GM12878 (cell line): ENCODE measurements at regions not wholly inside any gene's neighbourhood (a gene's known extent, or its start where the extent isn't known, plus 50 kb on each side); places are given as distances from the start of the nearest gene placed in this dataset.

ENCODE experiments used
- ATAC-seq: fragments of 200-7000 bp; cut with Tn5 transposase; 3 replicates; pipeline ENCODE4 v1.9.1; 2020; ENCODE audit warnings: mild to moderate bottlenecking, moderate library complexity
- BruUV-seq: library from RNA; stranded (reverse); fragments of 400-500 nt; replicated peaks from 2 replicates; lab custom pipeline; 2021; lab: Mats Ljungman, UMichigan
- CTCF ChIA-PET: fragments of 300-600 bp; sonication (Branson Sonifier 250); formaldehyde crosslinking; extraction: SDS; loops from one replicate; lab custom pipeline; 2021; ENCODE audit warnings: inconsistent platforms; lab: Yijun Ruan, JAX
- POLR2A ChIA-PET: fragments of 350-600 bp; formaldehyde crosslinking; extraction: SDS; loops from one replicate; lab custom pipeline; 2021; ENCODE audit warnings: inconsistent platforms; lab: Charles Lee
- RAD21 ChIA-PET: fragments of 300-600 bp; sonication (Branson Sonifier 250); formaldehyde crosslinking; loops from one replicate; lab custom pipeline; 2023; ENCODE audit warnings: antibody characterized with exemption; ENCODE audit not compliant: unreplicated experiment; lab: Charles Lee
- SMC1A ChIA-PET: fragments of 300-600 bp; sonication (Branson Sonifier 250); formaldehyde crosslinking; loops from one replicate; lab custom pipeline; 2023; ENCODE audit not compliant: unreplicated experiment, uncharacterized antibody; lab: Charles Lee
- DNase-seq: peaks from one replicate; pipeline ENCODE4 v3.0.0-alpha.2; 2011; ENCODE audit warnings: low read depth, low spot score
- FAIRE-seq: peaks from 3 replicates; lab custom pipeline; 2011; peaks lifted over from hg19 to GRCh38; lab: Jason Lieb, UNC
- H2AFZ ChIP-seq: 2 replicates; pipeline ENCODE4 v1.6.0; 2011; ENCODE audit warnings: low read depth, low read length, control low read depth; ENCODE audit not compliant: control insufficient read depth
- H3K27ac ChIP-seq: 2 replicates; pipeline ENCODE4 v1.5.1; 2011; ENCODE audit warnings: control low read depth; ENCODE audit not compliant: control insufficient read depth, insufficient read depth
- H3K27me3 ChIP-seq, 2 experiments: replicated peaks in 1 of 2; 2 replicates each; pipeline versions ENCODE4 v1.6.0 to v1.6.1; 2011; ENCODE audit warnings: low read length in 1 of 2; ENCODE audit not compliant: control insufficient read depth in 2 of 2, insufficient read depth in 2 of 2
- H3K36me3 ChIP-seq, 2 experiments: 2 replicates each; pipeline ENCODE4 v1.5.1; 2011; ENCODE audit warnings: low read length in 1 of 2; ENCODE audit not compliant: control insufficient read depth in 2 of 2, insufficient read depth in 2 of 2
- H3K4me1 ChIP-seq: 2 replicates; pipeline ENCODE4 v1.6.1; 2011; ENCODE audit warnings: mild to moderate bottlenecking, low read length, moderate library complexity, mixed read lengths; ENCODE audit not compliant: control insufficient read depth, insufficient read depth
- H3K4me2 ChIP-seq: 2 replicates; pipeline ENCODE4 v1.6.0; 2011; ENCODE audit warnings: control low read depth; ENCODE audit not compliant: control insufficient read depth, insufficient read depth
- H3K4me3 ChIP-seq: fragments of 200-600 bp; sonication (generic); 2 replicates; pipeline ENCODE4 v1.5.1; 2016
- H3K79me2 ChIP-seq: 2 replicates; pipeline ENCODE4 v1.6.0; 2011; ENCODE audit warnings: low read length; ENCODE audit not compliant: control insufficient read depth, insufficient read depth
- H3K9ac ChIP-seq: 2 replicates; pipeline ENCODE4 v1.8.0; 2011; ENCODE audit warnings: low read length, control low read depth, mixed read lengths; ENCODE audit not compliant: control insufficient read depth, insufficient read depth
- H3K9me3 ChIP-seq: replicated peaks from 3 replicates; pipeline ENCODE4 v1.5.1; 2011; ENCODE audit warnings: mild to moderate bottlenecking, low read length; ENCODE audit not compliant: control insufficient read depth, insufficient read depth
- H4K20me1 ChIP-seq: 2 replicates; pipeline ENCODE4 v1.6.0; 2011; ENCODE audit not compliant: control insufficient read depth, insufficient read depth
- BHLHE40 ChIP-seq, 2 experiments: fragments of 450-650 bp in 1 of 2; IDR thresholded peaks; 2 replicates each; pipeline ENCODE4 v1.6.1; 2011 to 2017; ENCODE audit warnings: low read depth in 2 of 2, borderline replicate concordance in 1 of 2, improper control_type of control experiment in 1 of 2, low read length in 1 of 2, mild to moderate bottlenecking in 1 of 2
- CEBPZ ChIP-seq: fragments of 150-350 bp; IDR thresholded peaks from 2 replicates; pipeline ENCODE4 v1.6.1; 2016; ENCODE audit warnings: low read depth, low read length
- DPF2 ChIP-seq: fragments of 450-650 bp; IDR thresholded peaks from 2 replicates; pipeline ENCODE4 v1.6.1; 2017; ENCODE audit warnings: mild to moderate bottlenecking
- EGR1 ChIP-seq, 2 experiments: IDR thresholded peaks; 1 replicate in 1 of 2; 2 replicates in 1 of 2; pipeline ENCODE4 v1.6.1; 2011 to 2012; ENCODE audit warnings: low read depth in 2 of 2, low read length in 2 of 2, borderline replicate concordance in 1 of 2, mild to moderate bottlenecking in 1 of 2, moderate library complexity in 1 of 2
- HDAC6 ChIP-seq: fragments of 200-600 bp; sonication (generic); IDR thresholded peaks from one replicate; pipeline ENCODE4 v1.8.0; 2017; ENCODE audit warnings: antibody characterized with exemption; ENCODE audit not compliant: unreplicated experiment
- JUND ChIP-seq: IDR thresholded peaks from 2 replicates; pipeline ENCODE4 v1.6.1; 2012; ENCODE audit warnings: low read depth, mild to moderate bottlenecking, low read length, improper control_type of control experiment, moderate library complexity
- NR2C1 ChIP-seq: fragments of 450-650 bp; IDR thresholded peaks from 2 replicates; pipeline ENCODE4 v1.6.1; 2017; ENCODE audit warnings: antibody characterized with exemption, mild to moderate bottlenecking, moderate library complexity
- NR2F1 ChIP-seq: fragments of 450-650 bp; conservative IDR thresholded peaks from 2 replicates; pipeline ENCODE4 v1.6.1; 2017; ENCODE audit warnings: mild to moderate bottlenecking
- POU2F2 ChIP-seq: IDR thresholded peaks from 3 replicates; pipeline ENCODE4 v1.6.1; 2011; ENCODE audit warnings: low read depth, mild to moderate bottlenecking, low read length, borderline replicate concordance
- RFX5 ChIP-seq: IDR thresholded peaks from 2 replicates; pipeline ENCODE4 v1.6.1; 2011; ENCODE audit warnings: low read depth, low read length, improper control_type of control experiment
- SMC3 ChIP-seq: IDR thresholded peaks from 2 replicates; pipeline ENCODE4 v1.6.1; 2011; ENCODE audit warnings: low read length, improper control_type of control experiment, borderline replicate concordance
- STAT1 ChIP-seq: fragments of 450-650 bp; conservative IDR thresholded peaks from 2 replicates; pipeline ENCODE4 v1.6.1; 2014; ENCODE audit warnings: antibody characterized with exemption, mild to moderate bottlenecking
- SUZ12 ChIP-seq: fragments of 200-600 bp; sonication (generic); IDR thresholded peaks from one replicate; pipeline ENCODE4 v1.6.1; 2018; ENCODE audit warnings: antibody characterized with exemption, mild to moderate bottlenecking; ENCODE audit not compliant: unreplicated experiment
- TCF3 ChIP-seq: IDR thresholded peaks from 2 replicates; pipeline ENCODE4 v1.6.1; 2012; ENCODE audit warnings: low read depth, mild to moderate bottlenecking, low read length, borderline replicate concordance; ENCODE audit not compliant: insufficient read depth
- USF2 ChIP-seq: IDR thresholded peaks from 2 replicates; pipeline ENCODE4 v1.6.1; 2011; ENCODE audit warnings: low read depth, low read length, improper control_type of control experiment, borderline replicate concordance
- ZNF217 ChIP-seq: fragments of 450-650 bp; IDR thresholded peaks from 2 replicates; pipeline ENCODE4 v1.6.1; 2017; ENCODE audit warnings: antibody characterized with exemption, mild to moderate bottlenecking
- WGBS: methylation state at CpG from one replicate; pipeline ENCODE4 v1.1.6; 2016; ENCODE audit warnings: low lambda C conversion rate; ENCODE audit not compliant: insufficient replicate concordance, insufficient coverage; ENCODE audit errors: missing lambda C conversion rate; 5-methylcytosine and 5-hydroxymethylcytosine counted together
- in situ Hi-C: fragments of 300-500 bp; cut with MboI; formaldehyde crosslinking; loops from 9 replicates; pipeline ENCODE4 v1.14.3; 2018; ENCODE audit warnings: mixed read lengths
- intact Hi-C: fragments of 100-400 bp; cut with micrococcal nuclease; formaldehyde crosslinking; loops from one replicate; pipeline ENCODE4 v1.14.2; 2022; ENCODE audit not compliant: unreplicated experiment
- TF ChIP-seq, protein P1 (sequence below): IDR thresholded peaks from 2 replicates; pipeline ENCODE4 v1.6.1; 2011; ENCODE audit warnings: mild to moderate bottlenecking, low read depth, low read length, moderate library complexity; ENCODE audit not compliant: insufficient replicate concordance
- TF ChIP-seq, protein P2 (sequence below): fragments of 450-650 bp; IDR thresholded peaks from 2 replicates; pipeline ENCODE4 v1.6.1; 2017; ENCODE audit warnings: mild to moderate bottlenecking

DNA sequence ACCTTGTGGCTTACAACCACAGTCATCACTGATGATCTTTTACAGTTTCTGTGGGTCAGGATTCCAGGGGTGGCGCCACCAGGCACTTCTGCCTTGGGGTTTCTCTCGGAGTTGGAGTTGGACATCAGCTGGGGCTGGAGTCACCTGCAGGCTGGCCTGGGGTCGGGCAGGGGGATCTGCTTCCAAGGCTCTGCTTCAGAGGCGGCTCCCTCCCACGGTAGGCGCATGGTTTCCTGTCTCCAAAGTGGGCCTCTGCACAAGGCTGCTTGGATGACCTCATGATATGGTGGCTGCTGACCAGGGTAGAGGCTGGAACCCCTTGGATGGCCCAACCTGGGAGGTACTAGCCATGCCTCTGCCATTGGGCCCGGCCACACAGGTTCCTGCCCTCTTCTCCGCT is 170.6 kb upstream of the CIBAR2 start:
- ATAC-seq (no peak), DNase-seq (no peak), FAIRE-seq (no peak)
- no peaks in the 10 kb centered on the region for H3K4me1 ChIP-seq
- no peak overlapping the region for H2AFZ ChIP-seq
- H4K20me1 ChIP-seq = no peaks in the 10 kb centered on the region
- 35% methylated on average over 8 of the region's 8 CpGs for WGBS
- RAD21 ChIA-PET = no interaction called here
- POLR2A ChIA-PET = no interaction called here
- no peak overlapping the region for H3K4me2 ChIP-seq
- BruUV-seq = no TSS peak
- 0 out of 4 replicates have a peak, but pooled peaks cover 0 to 2% of the 10 kb centered on the region in 2 experiments for H3K27me3 ChIP-seq
- intact Hi-C loops (no loop called here), in situ Hi-C loops (no loop called here)
- no peak overlapping the region for H3K9ac ChIP-seq
- SMC1A ChIA-PET = no interaction called here
- H3K36me3 ChIP-seq = no peaks in the 10 kb centered on the region
- H3K9me3 ChIP-seq = no peaks in the 10 kb centered on the region
- no peak overlapping the region for H3K27ac ChIP-seq
- no peak overlapping the region for H3K4me3 ChIP-seq
- CTCF ChIA-PET = no interaction called here
- H3K79me2 ChIP-seq = no peaks in the 10 kb centered on the region
- TF ChIP-seq RFX5 (no peak), DPF2 (no peak), NR2C1 (no peak), JUND (no peak), BHLHE40 (IDR thresholded peaks at IDR 0.05; ENCODE audit: borderline replicate concordance in 1 of 2, low read depth in 2 of 2, low read length in 1 of 2) (no peak), EGR1 (IDR thresholded peaks at IDR 0.05; ENCODE audit: borderline replicate concordance in 1 of 2, low read depth in 2 of 2, low read length in 2 of 2) (no peak), SMC3 (no peak), CEBPZ (no peak), ZNF217 (no peak), USF2 (no peak), TCF3 (no peak), SUZ12 (no peak), STAT1 (no peak), POU2F2 (no peak), HDAC6 (no peak), NR2F1 (no peak)
- TF ChIP-seq, protein P1, sequence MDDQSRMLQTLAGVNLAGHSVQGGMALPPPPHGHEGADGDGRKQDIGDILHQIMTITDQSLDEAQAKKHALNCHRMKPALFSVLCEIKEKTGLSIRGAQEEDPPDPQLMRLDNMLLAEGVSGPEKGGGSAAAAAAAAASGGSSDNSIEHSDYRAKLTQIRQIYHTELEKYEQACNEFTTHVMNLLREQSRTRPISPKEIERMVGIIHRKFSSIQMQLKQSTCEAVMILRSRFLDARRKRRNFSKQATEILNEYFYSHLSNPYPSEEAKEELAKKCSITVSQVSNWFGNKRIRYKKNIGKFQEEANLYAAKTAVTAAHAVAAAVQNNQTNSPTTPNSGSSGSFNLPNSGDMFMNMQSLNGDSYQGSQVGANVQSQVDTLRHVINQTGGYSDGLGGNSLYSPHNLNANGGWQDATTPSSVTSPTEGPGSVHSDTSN = no peak
- TF ChIP-seq, protein P2, sequence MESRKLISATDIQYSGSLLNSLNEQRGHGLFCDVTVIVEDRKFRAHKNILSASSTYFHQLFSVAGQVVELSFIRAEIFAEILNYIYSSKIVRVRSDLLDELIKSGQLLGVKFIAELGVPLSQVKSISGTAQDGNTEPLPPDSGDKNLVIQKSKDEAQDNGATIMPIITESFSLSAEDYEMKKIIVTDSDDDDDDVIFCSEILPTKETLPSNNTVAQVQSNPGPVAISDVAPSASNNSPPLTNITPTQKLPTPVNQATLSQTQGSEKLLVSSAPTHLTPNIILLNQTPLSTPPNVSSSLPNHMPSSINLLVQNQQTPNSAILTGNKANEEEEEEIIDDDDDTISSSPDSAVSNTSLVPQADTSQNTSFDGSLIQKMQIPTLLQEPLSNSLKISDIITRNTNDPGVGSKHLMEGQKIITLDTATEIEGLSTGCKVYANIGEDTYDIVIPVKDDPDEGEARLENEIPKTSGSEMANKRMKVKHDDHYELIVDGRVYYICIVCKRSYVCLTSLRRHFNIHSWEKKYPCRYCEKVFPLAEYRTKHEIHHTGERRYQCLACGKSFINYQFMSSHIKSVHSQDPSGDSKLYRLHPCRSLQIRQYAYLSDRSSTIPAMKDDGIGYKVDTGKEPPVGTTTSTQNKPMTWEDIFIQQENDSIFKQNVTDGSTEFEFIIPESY = no peak
